Ectodermal cell (in vitro differentiated cells): ENCODE measurements at regions not wholly inside any gene's neighbourhood (a gene's known extent, or its start where the extent isn't known, plus 50 kb on each side); places are given as distances from the start of the nearest gene placed in this dataset.

Experiments
- H3K27ac ChIP-seq: 2 replicates; pipeline ENCODE4 v1.7.0; 2013; ENCODE audit warnings: mild to moderate bottlenecking, low read depth, low read length; ENCODE audit not compliant: insufficient read depth, poor library complexity, severe bottlenecking
- H3K27me3 ChIP-seq: 2 replicates; pipeline ENCODE4 v1.7.0; 2013; ENCODE audit warnings: mild to moderate bottlenecking, low read length; ENCODE audit not compliant: insufficient read depth, control insufficient read depth, poor library complexity, severe bottlenecking
- H3K36me3 ChIP-seq: one replicate; pipeline ENCODE4 v1.7.0; 2013; ENCODE audit warnings: low read length; ENCODE audit not compliant: control insufficient read depth, insufficient read depth
- H3K4me1 ChIP-seq: one replicate; pipeline ENCODE4 v1.7.0; 2013; ENCODE audit warnings: low read length; ENCODE audit not compliant: control insufficient read depth, insufficient read depth
- H3K4me3 ChIP-seq: 2 replicates; pipeline ENCODE4 v1.7.0; 2013; ENCODE audit warnings: low read depth, low read length, control low read depth; ENCODE audit not compliant: insufficient read depth
- H3K9me3 ChIP-seq: 2 replicates; pipeline ENCODE4 v1.7.0; 2013; ENCODE audit warnings: mild to moderate bottlenecking, low read length, moderate library complexity; ENCODE audit not compliant: control insufficient read depth
- whole genome bisulfite sequencing, 2 experiments: methylation state at CpG; one replicate each; pipeline ENCODE4 v1.1.7; 2013; ENCODE audit warnings: missing lambda C conversion rate in 2 of 2; 5-methylcytosine and 5-hydroxymethylcytosine counted together

DNA sequence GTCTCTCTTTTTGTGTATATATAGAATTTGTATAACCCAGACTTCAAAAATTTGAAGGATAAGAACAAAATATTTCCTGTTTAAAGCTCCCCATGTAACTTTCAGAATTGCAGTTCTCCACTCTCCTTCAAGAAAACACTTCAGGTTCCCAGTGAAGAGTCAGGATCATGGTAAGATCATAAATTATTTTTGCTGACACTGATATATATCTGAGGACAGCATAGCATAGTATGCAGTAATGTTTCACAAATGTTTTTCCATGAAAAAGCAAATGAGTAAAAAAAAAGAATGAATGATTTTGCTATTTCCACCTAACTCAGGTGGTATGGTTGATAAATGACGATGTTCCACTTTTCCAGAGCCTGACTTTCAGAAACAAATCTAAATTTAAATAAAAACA lies 545.6 kb upstream of the EPHA7 start:
- WGBS, 2 experiments = 100% methylated on average over 1 of the region's 1 CpG
- Histone ChIP-seq H3K27ac (no peak overlapping the region), H3K9me3 (no peaks in the 10 kb centered on the region), H3K36me3 (no peaks in the 10 kb centered on the region), H3K4me3 (no peak overlapping the region), H3K27me3 (no peaks in the 10 kb centered on the region), H3K4me1 (no peaks in the 10 kb centered on the region)

DNA sequence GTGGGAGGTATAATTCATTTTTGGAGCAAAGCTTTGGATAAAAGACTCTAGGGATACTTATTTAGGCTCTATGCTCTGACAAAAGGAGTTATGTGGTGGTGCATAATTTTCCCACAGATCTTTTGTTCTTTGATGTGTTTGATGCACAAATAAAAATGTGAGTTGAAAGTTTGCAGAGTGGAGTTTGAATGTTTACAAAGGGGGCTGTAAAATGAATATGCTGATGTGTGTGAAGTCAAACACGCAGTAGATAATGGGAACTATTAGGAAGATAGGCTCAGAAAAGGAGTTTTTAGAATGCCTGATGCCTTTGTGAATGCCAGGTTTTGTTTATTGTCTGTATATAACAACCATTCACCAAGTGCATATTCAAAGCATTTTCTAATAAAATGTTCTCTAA lies 545.0 kb upstream of the EPHA7 start:
- H3K4me3 ChIP-seq = no peak overlapping the region
- no peaks in the 10 kb centered on the region for H3K27me3 ChIP-seq
- H3K27ac ChIP-seq = no peak overlapping the region
- H3K36me3 ChIP-seq = no peaks in the 10 kb centered on the region
- no peaks in the 10 kb centered on the region for H3K9me3 ChIP-seq
- WGBS, 2 experiments = 58 to 60% methylated on average over 1 of the region's 1 CpG
- no peaks in the 10 kb centered on the region for H3K4me1 ChIP-seq

DNA sequence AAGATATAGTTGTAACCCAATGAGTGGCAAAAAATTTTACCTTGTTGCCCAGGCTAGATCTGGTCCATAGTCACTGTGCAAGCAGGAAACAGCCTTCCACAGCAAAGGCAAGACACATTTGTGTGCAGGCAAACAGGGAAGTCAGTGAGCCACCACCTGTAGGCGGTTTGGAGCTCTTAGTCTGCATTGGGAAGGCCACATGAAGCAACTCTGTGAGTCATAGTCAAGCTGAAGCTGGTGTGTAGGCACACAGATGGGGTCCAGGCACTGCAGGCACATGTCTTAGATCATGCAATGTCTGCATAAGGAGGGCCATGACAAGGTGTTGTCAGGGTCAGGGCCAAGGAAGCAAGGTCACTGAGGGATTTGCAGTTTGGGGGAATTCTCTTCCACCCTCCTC lies 543.2 kb upstream of the EPHA7 start:
- no peak overlapping the region for H3K27ac ChIP-seq
- no peaks in the 10 kb centered on the region for H3K36me3 ChIP-seq
- no peaks in the 10 kb centered on the region for H3K27me3 ChIP-seq
- H3K9me3 ChIP-seq = no peaks in the 10 kb centered on the region
- H3K4me3 ChIP-seq = no peak overlapping the region
- no peaks in the 10 kb centered on the region for H3K4me1 ChIP-seq
- 97 to 98% methylated on average over 1 of the region's 1 CpG for WGBS, 2 experiments

DNA sequence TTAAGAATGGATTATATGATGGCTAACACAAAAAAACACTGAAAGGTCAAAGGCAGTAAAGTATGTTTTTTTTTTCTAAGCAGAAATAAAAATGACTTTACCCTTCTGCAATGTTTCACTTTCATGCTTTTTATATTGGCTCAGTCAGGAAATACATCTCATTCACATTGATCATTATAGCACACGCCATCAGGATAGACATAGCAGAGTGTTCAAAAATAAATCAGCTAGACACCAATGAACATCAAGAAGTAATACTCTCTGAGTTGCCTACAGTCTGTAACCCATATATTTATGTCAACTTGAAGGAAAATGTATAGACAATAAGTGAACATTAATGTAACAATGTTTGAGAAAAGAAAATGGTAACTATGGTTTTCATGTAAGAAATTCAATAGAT lies 535.2 kb upstream of the EPHA7 start:
- no peaks in the 10 kb centered on the region for H3K9me3 ChIP-seq
- WGBS, 2 experiments = 92 to 94% methylated on average over 1 of the region's 1 CpG
- no peak overlapping the region for H3K4me3 ChIP-seq
- H3K27ac ChIP-seq = no peak overlapping the region
- H3K36me3 ChIP-seq = no peaks in the 10 kb centered on the region
- H3K27me3 ChIP-seq = no peaks in the 10 kb centered on the region
- H3K4me1 ChIP-seq = no peaks in the 10 kb centered on the region

DNA sequence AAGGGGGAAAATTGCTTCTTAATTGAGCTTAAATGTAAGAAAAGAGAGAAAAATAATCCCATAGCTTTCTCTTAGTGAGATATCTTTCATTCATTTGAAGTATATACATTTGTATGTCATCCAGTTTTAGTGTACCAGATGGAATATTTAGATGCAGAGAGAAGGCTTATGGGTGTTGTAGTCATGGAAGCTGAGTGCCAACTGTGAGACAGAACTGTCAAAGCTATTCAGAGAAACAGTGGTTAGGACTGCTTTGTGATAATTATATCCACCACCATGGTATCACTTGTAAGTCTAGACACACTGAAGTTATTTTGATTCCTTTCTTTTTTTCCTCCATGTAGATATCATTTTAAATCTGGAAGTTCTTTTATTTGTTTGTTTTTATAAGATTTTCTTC lies 524.3 kb upstream of the EPHA7 start:
- no peaks in the 10 kb centered on the region for H3K27me3 ChIP-seq
- no peaks in the 10 kb centered on the region for H3K9me3 ChIP-seq
- no peaks in the 10 kb centered on the region for H3K4me1 ChIP-seq
- no peak overlapping the region for H3K27ac ChIP-seq
- no peak overlapping the region for H3K4me3 ChIP-seq
- H3K36me3 ChIP-seq = no peaks in the 10 kb centered on the region

DNA sequence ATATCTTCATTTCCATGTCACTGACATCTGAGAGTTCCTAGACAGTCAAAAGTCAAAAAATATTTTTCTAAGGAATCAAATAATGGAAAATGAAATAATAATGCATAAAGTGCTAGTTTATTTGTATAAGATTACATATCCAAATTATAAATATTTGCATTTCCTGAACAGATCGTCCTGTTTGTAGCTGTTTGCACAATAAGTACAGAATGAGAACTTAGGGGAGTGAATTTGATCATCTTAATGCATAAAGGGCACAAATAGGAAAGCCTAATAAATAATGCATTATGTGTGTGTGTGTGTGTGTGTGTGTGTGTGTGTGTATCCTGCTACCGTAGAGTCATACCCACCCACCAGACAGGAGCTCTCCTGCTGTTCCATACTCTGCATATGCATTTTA lies 521.0 kb upstream of the EPHA7 start:
- Histone ChIP-seq H3K4me3 (no peak overlapping the region), H3K36me3 (no peaks in the 10 kb centered on the region), H3K27ac (no peak overlapping the region), H3K9me3 (no peaks in the 10 kb centered on the region), H3K4me1 (no peaks in the 10 kb centered on the region), H3K27me3 (no peaks in the 10 kb centered on the region)
- WGBS, 2 experiments = 89 to 100% methylated on average over 1 to 2 of the region's 2 CpGs

DNA sequence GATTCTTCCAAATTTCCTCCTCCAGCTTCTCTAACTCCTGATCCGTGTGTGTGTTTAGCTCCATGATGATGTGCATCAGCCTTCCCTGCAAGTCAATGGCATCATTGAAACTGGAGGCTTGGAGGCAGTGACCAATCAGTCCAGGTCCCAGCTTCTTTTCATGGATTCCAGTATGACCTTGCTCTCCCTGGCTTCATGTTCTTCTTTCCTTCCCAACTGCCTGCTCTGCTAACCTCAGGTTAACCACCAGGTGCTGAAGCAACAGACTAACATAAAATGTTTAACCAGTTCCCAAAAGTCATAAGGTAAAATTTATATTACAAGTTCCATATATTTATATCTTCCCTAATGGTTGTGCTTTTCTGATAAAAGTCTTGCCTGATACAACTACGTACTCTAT lies 512.8 kb upstream of the EPHA7 start:
- WGBS, 2 experiments = 90 to 92% methylated on average over 2 of the region's 2 CpGs
- Histone ChIP-seq H3K27ac (no peak overlapping the region), H3K9me3 (no peaks in the 10 kb centered on the region), H3K4me1 (no peaks in the 10 kb centered on the region), H3K36me3 (no peaks in the 10 kb centered on the region), H3K4me3 (no peak overlapping the region), H3K27me3 (no peaks in the 10 kb centered on the region)

DNA sequence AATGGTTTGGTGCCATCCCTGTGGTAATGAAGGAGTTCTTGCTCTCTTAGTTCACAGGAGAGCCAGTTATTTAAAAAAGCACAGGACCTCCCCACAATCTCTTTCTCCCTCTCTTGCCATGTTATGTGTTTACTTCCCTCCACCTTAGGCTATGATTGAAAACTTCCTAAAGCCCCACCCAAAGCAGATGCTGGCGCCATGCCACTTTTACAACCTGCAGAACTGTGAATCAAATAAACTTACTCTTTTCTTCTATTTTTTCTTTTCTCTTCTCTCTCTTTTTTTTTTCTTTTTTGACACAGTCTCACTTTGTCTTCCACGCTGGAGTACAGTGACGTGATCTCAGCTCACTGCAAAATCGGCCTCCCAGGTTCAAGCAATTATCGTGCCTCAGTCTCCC lies 508.4 kb upstream of the EPHA7 start:
- Histone ChIP-seq H3K4me3 (no peak overlapping the region), H3K36me3 (no peaks in the 10 kb centered on the region), H3K27me3 (no peaks in the 10 kb centered on the region), H3K27ac (no peak overlapping the region), H3K4me1 (no peaks in the 10 kb centered on the region), H3K9me3 (no peaks in the 10 kb centered on the region)
- 84 to 93% methylated on average over 5 of the region's 5 CpGs for WGBS, 2 experiments

DNA sequence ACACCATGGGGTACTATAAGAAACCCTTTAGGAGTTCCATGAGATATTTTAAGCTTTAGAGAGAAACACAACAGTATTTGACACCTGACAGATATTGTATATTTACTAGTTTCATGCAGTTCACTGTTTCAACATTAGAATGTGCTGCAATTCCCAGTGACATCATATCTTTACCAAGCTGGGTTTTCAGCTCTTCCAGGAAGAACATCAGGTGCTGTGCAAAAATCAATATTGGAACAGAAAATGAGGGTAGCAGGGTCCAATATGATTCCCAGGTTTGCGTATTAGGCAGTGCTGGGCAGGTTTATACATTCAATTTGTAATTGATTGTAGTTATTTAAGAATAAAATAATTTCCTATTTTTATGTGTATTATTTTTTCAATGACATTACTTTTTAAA lies 500.0 kb upstream of the EPHA7 start:
- no peaks in the 10 kb centered on the region for H3K36me3 ChIP-seq
- no peaks in the 10 kb centered on the region for H3K27me3 ChIP-seq
- no peak overlapping the region for H3K27ac ChIP-seq
- H3K4me1 ChIP-seq = peaks cover 10% of the 10 kb centered on the region
- no peak overlapping the region for H3K4me3 ChIP-seq
- WGBS, 2 experiments = 100% methylated on average over 1 of the region's 1 CpG; no CpG with 5 or more reads in 1 of the 2 experiments
- H3K9me3 ChIP-seq = no peaks in the 10 kb centered on the region

DNA sequence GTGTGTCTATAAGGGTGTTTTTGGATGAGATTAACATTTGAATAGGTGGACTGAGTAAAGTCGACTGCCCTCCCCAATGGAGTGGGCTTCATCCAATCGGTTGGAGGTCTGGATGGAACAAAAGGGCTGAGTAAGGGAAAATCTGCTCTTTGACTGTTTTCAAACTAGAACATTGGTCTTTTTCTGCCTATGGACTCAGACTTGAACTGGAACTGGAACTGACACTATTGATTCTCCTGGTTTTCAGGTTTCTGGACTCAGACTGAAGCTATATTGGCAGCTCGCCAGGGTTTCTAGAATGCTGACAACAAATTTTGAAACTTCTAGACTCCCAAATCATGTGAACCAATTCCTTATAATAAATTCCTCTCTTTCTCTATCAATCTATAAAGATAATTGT lies 498.9 kb upstream of the EPHA7 start:
- peaks cover 10% of the 10 kb centered on the region for H3K4me1 ChIP-seq
- no peaks in the 10 kb centered on the region for H3K9me3 ChIP-seq
- no peaks in the 10 kb centered on the region for H3K36me3 ChIP-seq
- WGBS, 2 experiments = 86 to 88% methylated on average over 3 of the region's 3 CpGs
- no peaks in the 10 kb centered on the region for H3K27me3 ChIP-seq
- H3K27ac ChIP-seq = no peak overlapping the region
- H3K4me3 ChIP-seq = no peak overlapping the region

DNA sequence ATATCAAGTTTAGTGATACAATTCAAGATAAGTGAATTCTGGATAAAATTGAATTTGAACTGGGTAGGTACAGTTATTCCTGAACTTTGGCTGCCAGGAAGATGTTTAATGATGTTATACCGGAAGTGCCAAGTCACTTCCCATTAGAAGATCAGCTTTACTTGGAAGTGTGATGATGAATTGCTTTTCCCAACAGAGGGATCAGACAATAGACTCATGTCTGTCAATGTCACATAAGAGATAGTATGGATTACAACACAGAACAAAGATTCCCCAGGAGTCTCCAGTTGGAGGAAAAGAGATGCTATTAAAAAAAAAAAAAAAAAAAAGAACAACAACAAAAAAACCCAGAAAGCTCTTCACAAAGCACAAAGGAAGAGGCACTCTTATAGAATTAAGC lies 497.9 kb upstream of the EPHA7 start:
- Histone ChIP-seq H3K4me1 (peaks cover 10% of the 10 kb centered on the region), H3K27ac (no peak overlapping the region), H3K36me3 (no peaks in the 10 kb centered on the region), H3K9me3 (no peaks in the 10 kb centered on the region), H3K4me3 (no peak overlapping the region), H3K27me3 (no peaks in the 10 kb centered on the region)
- WGBS, 2 experiments = 79 to 94% methylated on average over 1 of the region's 1 CpG
